GM12878 (cell line): ENCODE measurements at regions not wholly inside any gene's neighbourhood (a gene's known extent, or its start where the extent isn't known, plus 50 kb on each side); places are given as distances from the start of the nearest gene placed in this dataset.

Source experiments
- ATF7 ChIP-seq: fragments of 450-650 bp; IDR thresholded peaks from 2 replicates; pipeline ENCODE4 v1.6.1; 2016; ENCODE audit warnings: low read depth, mild to moderate bottlenecking
- BCLAF1 ChIP-seq: fragments of 450-650 bp; IDR thresholded peaks from 2 replicates; pipeline ENCODE4 v1.6.1; 2017; ENCODE audit warnings: antibody characterized with exemption, mild to moderate bottlenecking, moderate library complexity
- CTCF ChIP-seq, 3 experiments: IDR thresholded peaks in 2 of 3; conservative IDR thresholded peaks in 1 of 3; 2 replicates each; pipeline ENCODE4 v1.5.1; 2011; ENCODE audit warnings: low read depth in 3 of 3, low read length in 3 of 3, mild to moderate bottlenecking in 3 of 3, control low read depth in 2 of 3, moderate library complexity in 2 of 3, inconsistent platforms in 1 of 3, mixed read lengths in 1 of 3; ENCODE audit not compliant: control insufficient read depth in 2 of 3, insufficient read depth in 1 of 3; ENCODE audit errors: extremely low read depth in 1 of 3
- FOXM1 ChIP-seq: IDR thresholded peaks from 2 replicates; pipeline ENCODE4 v1.6.1; 2012; ENCODE audit warnings: low read depth, mild to moderate bottlenecking, inconsistent platforms, low read length, moderate library complexity
- GABPA ChIP-seq: IDR thresholded peaks from 2 replicates; pipeline ENCODE4 v1.6.1; 2014; ENCODE audit warnings: antibody characterized with exemption, low read depth, mild to moderate bottlenecking, inconsistent platforms
- MYC ChIP-seq: IDR thresholded peaks from 2 replicates; pipeline ENCODE4 v1.6.1; 2011; ENCODE audit warnings: mild to moderate bottlenecking, low read length, moderate library complexity, inconsistent platforms; ENCODE audit not compliant: insufficient read depth, insufficient replicate concordance, insufficient read length, severe bottlenecking
- NBN ChIP-seq: fragments of 450-650 bp; IDR thresholded peaks from 2 replicates; pipeline ENCODE4 v1.6.1; 2016
- NFYA ChIP-seq: IDR thresholded peaks from 2 replicates; pipeline ENCODE4 v1.6.1; 2011; ENCODE audit warnings: low read depth, mild to moderate bottlenecking, low read length, improper control_type of control experiment, borderline replicate concordance
- SMC3 ChIP-seq: IDR thresholded peaks from 2 replicates; pipeline ENCODE4 v1.6.1; 2011; ENCODE audit warnings: low read length, improper control_type of control experiment, borderline replicate concordance
- SUZ12 ChIP-seq: fragments of 200-600 bp; sonication (generic); IDR thresholded peaks from one replicate; pipeline ENCODE4 v1.6.1; 2018; ENCODE audit warnings: antibody characterized with exemption, mild to moderate bottlenecking; ENCODE audit not compliant: unreplicated experiment
- ZBTB33 ChIP-seq: fragments of 450-650 bp; IDR thresholded peaks from 2 replicates; pipeline ENCODE4 v1.6.1; 2017; ENCODE audit warnings: mild to moderate bottlenecking

GRCh38 chr12:46487567-46488131, 115.1 kb upstream of the SLC38A2 start:
- TF ChIP-seq NFYA (no peak), BCLAF1 (no peak), NBN (no peak), GABPA (no peak), ZBTB33 (no peak), MYC (no peak), SUZ12 (no peak), SMC3 (no peak), CTCF (IDR thresholded peaks at IDR 0.05 in 2 of 3, conservative IDR thresholded peaks at IDR 0.05 in 1 of 3; ENCODE audit: control insufficient read depth in 2 of 3, extremely low read depth in 1 of 3, insufficient read depth in 1 of 3, low read depth in 3 of 3, low read length in 3 of 3) (no peak), FOXM1 (no peak), ATF7 (no peak)
